Lower lobe of right lung (tissue), 2 donors: ENCODE measurements at regions not wholly inside any gene's neighbourhood (a gene's known extent, or its start where the extent isn't known, plus 50 kb on each side); places are given as distances from the start of the nearest gene placed in this dataset.
A peak's percentile ranks its signal among the peaks of the same experiment; 100 is the strongest.

ENCODE experiments used
- ATAC-seq, 2 donors: fragments of 200-7000 bp; cut with Tn5 transposase; one replicate each; pipeline ENCODE4 v1.9.1; 2020 to 2022; ENCODE audit warnings: mild to moderate bottlenecking in 2 of 2, moderate library complexity in 2 of 2
- DNase-seq: peaks from one replicate; pipeline ENCODE4 v3.0.0-alpha.2; 2020
- H3K27ac ChIP-seq: fragments of 200-600 bp; one replicate; pipeline ENCODE4 v1.8.0; 2022
- H3K27me3 ChIP-seq: fragments of 200-600 bp; one replicate; pipeline ENCODE4 v1.8.0; 2022; ENCODE audit warnings: low read depth
- H3K36me3 ChIP-seq: fragments of 200-600 bp; one replicate; pipeline ENCODE4 v1.8.0; 2022; ENCODE audit warnings: mild to moderate bottlenecking
- H3K4me1 ChIP-seq: fragments of 200-600 bp; one replicate; pipeline ENCODE4 v1.8.0; 2022
- H3K4me3 ChIP-seq: fragments of 200-600 bp; one replicate; pipeline ENCODE4 v1.8.0; 2022; ENCODE audit warnings: mild to moderate bottlenecking
- H3K9me3 ChIP-seq: fragments of 200-600 bp; one replicate; pipeline ENCODE4 v1.8.0; 2022
- intact Hi-C: fragments of 100-400 bp; cut with DNase I; formaldehyde crosslinking; loops from one replicate; pipeline ENCODE4 v1.11.0; 2022
- TF ChIP-seq, protein P1 (sequence below): fragments of 200-600 bp; IDR thresholded peaks from one replicate; pipeline ENCODE4 v1.8.0; 2022; ENCODE audit warnings: antibody characterized with exemption, mild to moderate bottlenecking
- donor health status: DM: no; HTN: yes; CAD: no; lungs with severe emphysema.

DNA sequence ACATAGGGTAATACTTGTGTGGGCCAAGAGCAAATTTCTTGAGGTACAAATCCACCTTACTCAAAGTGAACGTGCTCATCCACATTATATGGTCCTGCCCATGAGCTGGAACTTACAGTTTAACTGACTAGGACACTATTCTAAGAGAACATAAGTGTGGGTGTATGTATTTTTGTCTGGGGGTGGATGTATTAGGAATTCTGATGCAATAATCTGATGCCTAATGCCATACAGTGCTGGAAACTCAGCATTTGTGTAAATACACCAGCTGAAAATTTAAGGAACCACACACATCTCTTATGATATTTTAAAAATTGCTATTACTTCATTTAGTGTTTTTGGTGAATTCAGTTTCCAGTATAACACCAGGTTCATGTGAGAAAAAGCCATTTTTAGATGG, 1350.7 kb downstream of the ZPLD1 start:
- no peaks in the 10 kb centered on the region for H3K36me3 ChIP-seq
- intact Hi-C loops: no loop called here
- H3K27me3 ChIP-seq: no peaks in the 10 kb centered on the region
- no peak overlapping the region for H3K27ac ChIP-seq
- no peak overlapping the region for H3K4me3 ChIP-seq
- no peaks in the 10 kb centered on the region for H3K4me1 ChIP-seq
- DNase-seq: no peak
- peak in 1 of 2 donors; percentile 12 for ATAC-seq
- TF ChIP-seq, protein P1, sequence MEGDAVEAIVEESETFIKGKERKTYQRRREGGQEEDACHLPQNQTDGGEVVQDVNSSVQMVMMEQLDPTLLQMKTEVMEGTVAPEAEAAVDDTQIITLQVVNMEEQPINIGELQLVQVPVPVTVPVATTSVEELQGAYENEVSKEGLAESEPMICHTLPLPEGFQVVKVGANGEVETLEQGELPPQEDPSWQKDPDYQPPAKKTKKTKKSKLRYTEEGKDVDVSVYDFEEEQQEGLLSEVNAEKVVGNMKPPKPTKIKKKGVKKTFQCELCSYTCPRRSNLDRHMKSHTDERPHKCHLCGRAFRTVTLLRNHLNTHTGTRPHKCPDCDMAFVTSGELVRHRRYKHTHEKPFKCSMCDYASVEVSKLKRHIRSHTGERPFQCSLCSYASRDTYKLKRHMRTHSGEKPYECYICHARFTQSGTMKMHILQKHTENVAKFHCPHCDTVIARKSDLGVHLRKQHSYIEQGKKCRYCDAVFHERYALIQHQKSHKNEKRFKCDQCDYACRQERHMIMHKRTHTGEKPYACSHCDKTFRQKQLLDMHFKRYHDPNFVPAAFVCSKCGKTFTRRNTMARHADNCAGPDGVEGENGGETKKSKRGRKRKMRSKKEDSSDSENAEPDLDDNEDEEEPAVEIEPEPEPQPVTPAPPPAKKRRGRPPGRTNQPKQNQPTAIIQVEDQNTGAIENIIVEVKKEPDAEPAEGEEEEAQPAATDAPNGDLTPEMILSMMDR: no peak
- no peaks in the 10 kb centered on the region for H3K9me3 ChIP-seq

DNA sequence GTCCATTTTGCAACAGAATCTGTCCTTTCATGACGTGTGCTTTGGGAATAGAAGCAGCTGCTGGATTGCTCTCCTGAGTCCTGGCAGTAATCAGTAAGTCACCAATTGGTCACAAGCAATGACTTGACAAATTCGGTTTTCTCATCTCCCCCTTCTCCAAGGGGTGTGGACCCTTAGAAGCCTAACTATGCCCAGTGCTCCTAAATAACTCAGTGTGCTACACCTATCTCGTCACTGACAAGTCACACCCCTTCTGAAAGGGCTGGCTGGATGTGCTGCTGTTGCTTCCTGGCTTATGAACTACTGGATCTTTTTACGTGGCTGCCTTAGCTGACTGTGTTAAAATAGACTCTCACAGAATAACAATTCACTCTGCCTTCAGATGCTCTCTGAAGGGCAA, 1351.5 kb downstream of the ZPLD1 start:
- Histone ChIP-seq H3K27ac (no peak overlapping the region), H3K27me3 (no peaks in the 10 kb centered on the region), H3K36me3 (no peaks in the 10 kb centered on the region), H3K9me3 (no peaks in the 10 kb centered on the region), H3K4me1 (no peaks in the 10 kb centered on the region), H3K4me3 (no peak overlapping the region)
- intact Hi-C loops: no loop called here
- TF ChIP-seq, protein P1: no peak
- DNase-seq (no peak), ATAC-seq (peak in 1 of 2 donors; percentile 68)

DNA sequence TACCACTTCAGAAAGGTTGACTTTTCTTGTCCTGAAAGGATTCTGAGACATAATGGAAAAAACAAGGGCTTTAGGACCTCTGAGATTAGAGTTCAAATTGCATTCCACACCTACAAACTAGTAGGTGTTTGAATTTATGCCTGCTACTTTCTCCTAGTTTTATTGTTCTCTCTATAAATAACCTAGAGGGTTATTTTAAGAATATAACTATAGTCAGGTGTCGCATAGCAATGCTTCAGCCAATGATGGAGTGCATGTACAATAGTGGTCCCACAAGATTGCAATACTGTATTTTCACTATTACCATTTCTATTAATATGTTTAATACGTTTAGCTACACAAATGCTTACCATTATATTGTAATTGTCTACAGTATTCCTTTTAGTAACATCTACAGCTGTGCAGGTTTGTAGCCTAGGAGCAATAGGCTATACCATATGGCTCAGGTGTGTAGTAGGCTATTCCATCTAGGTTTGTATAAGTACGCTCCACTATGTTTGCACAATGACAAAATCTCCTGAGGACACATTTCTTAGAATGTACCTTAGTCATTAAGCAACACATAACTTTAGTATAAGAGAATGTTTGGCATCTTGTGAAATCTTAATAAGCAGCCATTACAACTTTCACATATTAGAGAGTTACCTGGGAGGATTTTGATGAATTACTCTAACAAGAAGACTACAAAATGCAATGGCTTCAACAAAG, 1352.5 kb downstream of the ZPLD1 start:
- no peak for DNase-seq
- ATAC-seq: peak; percentile 43 to 87
- intact Hi-C loops: no loop called here
- no peaks in the 10 kb centered on the region for H3K9me3 ChIP-seq
- H3K27me3 ChIP-seq: no peaks in the 10 kb centered on the region
- H3K36me3 ChIP-seq: no peaks in the 10 kb centered on the region
- no peak overlapping the region for H3K27ac ChIP-seq
- no peaks in the 10 kb centered on the region for H3K4me1 ChIP-seq
- TF ChIP-seq, protein P1: no peak
- no peak overlapping the region for H3K4me3 ChIP-seq

DNA sequence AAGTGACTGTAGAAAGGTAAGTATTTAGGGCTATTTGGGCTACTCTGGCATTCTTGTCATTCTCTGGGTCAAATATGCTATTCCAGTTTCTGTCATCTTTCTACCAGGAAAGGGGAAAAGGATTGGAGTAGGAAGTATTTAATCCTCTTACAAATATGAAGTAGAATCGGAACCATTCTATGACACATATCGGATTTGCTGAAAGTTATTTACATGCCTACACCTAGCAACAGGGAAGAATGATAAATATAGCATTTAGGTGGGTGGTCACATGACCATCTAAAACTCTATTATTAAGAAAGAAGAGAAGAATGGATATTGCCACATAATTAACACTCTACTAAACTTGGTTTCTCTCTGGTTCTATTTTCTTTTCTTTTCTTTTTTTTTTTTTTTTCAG, 1353.1 kb downstream of the ZPLD1 start:
- no peaks in the 10 kb centered on the region for H3K27me3 ChIP-seq
- H3K4me3 ChIP-seq: no peak overlapping the region
- TF ChIP-seq, protein P1: no peak
- ATAC-seq (peak in 1 of 2 donors; percentile 62), DNase-seq (no peak)
- H3K27ac ChIP-seq: no peak overlapping the region
- intact Hi-C loops: no loop called here
- H3K4me1 ChIP-seq: no peaks in the 10 kb centered on the region
- H3K9me3 ChIP-seq: no peaks in the 10 kb centered on the region
- no peaks in the 10 kb centered on the region for H3K36me3 ChIP-seq

DNA sequence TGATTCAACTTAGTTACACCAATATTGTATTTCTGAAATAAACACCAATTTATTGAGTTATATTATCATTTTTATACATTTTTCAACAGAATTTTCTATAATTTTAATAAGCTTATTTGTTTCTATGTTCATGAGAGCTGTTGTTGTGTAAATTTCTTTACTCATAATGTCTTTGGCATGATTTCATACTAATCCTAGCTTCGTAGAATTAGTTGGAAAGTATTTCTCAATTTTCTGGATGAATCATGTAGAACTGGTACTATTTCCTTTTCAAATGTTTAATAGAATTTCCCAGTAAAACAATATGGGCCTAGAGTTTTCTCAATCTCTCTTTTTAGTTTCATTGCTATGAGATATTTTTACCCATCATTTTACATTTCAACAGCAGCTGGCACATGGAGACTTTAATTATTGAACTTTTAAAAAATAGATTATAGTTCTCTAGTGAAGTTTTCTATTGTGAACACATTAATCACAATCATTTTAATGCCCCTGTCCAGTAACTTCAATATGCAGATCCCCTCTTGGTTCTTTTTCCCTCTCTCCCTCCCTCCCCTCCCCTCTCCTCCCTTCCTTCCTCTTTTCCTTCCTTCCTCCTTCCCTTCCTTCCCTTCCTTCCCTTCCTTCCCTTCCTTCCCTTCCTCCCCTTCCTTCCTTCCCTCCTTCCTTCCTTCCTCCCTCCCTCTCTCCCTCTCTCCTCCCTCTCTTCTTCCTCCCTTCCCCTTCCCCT, 1357.1 kb downstream of the ZPLD1 start:
- H3K27me3 ChIP-seq: no peaks in the 10 kb centered on the region
- intact Hi-C loops: no loop called here
- no peak overlapping the region for H3K27ac ChIP-seq
- TF ChIP-seq, protein P1: no peak
- no peaks in the 10 kb centered on the region for H3K4me1 ChIP-seq
- H3K9me3 ChIP-seq: no peaks in the 10 kb centered on the region
- ATAC-seq (no peak), DNase-seq (no peak)
- no peaks in the 10 kb centered on the region for H3K36me3 ChIP-seq
- H3K4me3 ChIP-seq: no peak overlapping the region
